SH-SY5Y (cell line): ENCODE measurements at regions not wholly inside any gene's neighbourhood (a gene's known extent, or its start where the extent isn't known, plus 50 kb on each side); places are given as distances from the start of the nearest gene placed in this dataset.

ENCODE experiments used
- GATA2 ChIP-seq: IDR thresholded peaks from 2 replicates; pipeline ENCODE4 v1.6.1; 2011; ENCODE audit warnings: mild to moderate bottlenecking, low read depth, low read length
- GATA3 ChIP-seq: IDR thresholded peaks from 2 replicates; pipeline ENCODE4 v1.6.1; 2011; ENCODE audit warnings: low read depth, mild to moderate bottlenecking, low read length, moderate library complexity

- peak; percentile 40; the same call in 1 of the 2 replicates for TF ChIP-seq GATA3
- no peak for TF ChIP-seq GATA2
Observed at GRCh38 chr7:145797507-145797906, 319.1 kb upstream of the CNTNAP2 start.
